C4-2B (cell line): ENCODE measurements at regions not wholly inside any gene's neighbourhood (a gene's known extent, or its start where the extent isn't known, plus 50 kb on each side); places are given as distances from the start of the nearest gene placed in this dataset.

ENCODE experiments used
- H3K27ac ChIP-seq: fragments of 450-650 bp; 2 replicates; pipeline ENCODE4 v1.5.1; 2017
- CTCF ChIP-seq: fragments of 450-650 bp; conservative IDR thresholded peaks from 2 replicates; pipeline ENCODE4 v1.5.1; 2017; ENCODE audit warnings: mild to moderate bottlenecking
- ZFX ChIP-seq: fragments of 450-650 bp; IDR thresholded peaks from 2 replicates; pipeline ENCODE4 v1.6.1; 2017

- no peak for TF ChIP-seq ZFX
- no peak for TF ChIP-seq CTCF
- no peak overlapping the region for H3K27ac ChIP-seq
Observed at GRCh38 chr13:50404769-50405168, 389.5 kb downstream of the KCNRG start.

- no peak overlapping the region for H3K27ac ChIP-seq
- TF ChIP-seq ZFX: no peak
- no peak for TF ChIP-seq CTCF
Observed at GRCh38 chr13:50406831-50407230, 391.6 kb downstream of the KCNRG start.

- no peak overlapping the region for H3K27ac ChIP-seq
Observed at GRCh38 chr13:50408068-50408467, 392.8 kb downstream of the KCNRG start.

GRCh38 chr13:50409220-50409619, 394.0 kb downstream of the KCNRG start:
- no peak for TF ChIP-seq ZFX
- TF ChIP-seq CTCF: no peak

More at GRCh38 chr13:50408068-50408467, 392.8 kb downstream of the KCNRG start:
- TF ChIP-seq ZFX (no peak), CTCF (no peak)

GRCh38 chr13:50410921-50411746, 395.9 kb downstream of the KCNRG start:
- H3K27ac ChIP-seq: no peak overlapping the region
- TF ChIP-seq CTCF (no peak), ZFX (no peak)

More at GRCh38 chr13:50409220-50409619, 394.0 kb downstream of the KCNRG start:
- no peak overlapping the region for H3K27ac ChIP-seq

- no peak overlapping the region for H3K27ac ChIP-seq
- no peak for TF ChIP-seq ZFX
- no peak for TF ChIP-seq CTCF
Observed at GRCh38 chr13:50412046-50412617, 396.9 kb downstream of the KCNRG start.

- TF ChIP-seq CTCF (no peak), ZFX (no peak)
- H3K27ac ChIP-seq: no peak overlapping the region
Observed at GRCh38 chr13:50414640-50415039, 399.4 kb downstream of the KCNRG start.
